ENCODE measurements at regions not wholly inside any gene's neighbourhood (a gene's known extent, or its start where the extent isn't known, plus 50 kb on each side); places are given as distances from the start of the nearest gene placed in this dataset.

GRCh38 chr1:177385760-177386698 lies 215.3 kb downstream of the BRINP2 start:
- no peak for DNase-seq

GRCh38 chr1:177384461-177384860 lies 213.7 kb downstream of the BRINP2 start:
- DNase-seq: no peak

GRCh38 chr1:177383715-177384114 lies 213.0 kb downstream of the BRINP2 start:
- DNase-seq: no peak

GRCh38 chr1:177377866-177378265 lies 207.1 kb downstream of the BRINP2 start:
- no peak for DNase-seq

- DNase-seq: no peak
Measured at GRCh38 chr1:177368255-177368654, 197.5 kb downstream of the BRINP2 start.

- DNase-seq: no peak
Measured at GRCh38 chr1:177366091-177366490, 195.3 kb downstream of the BRINP2 start.

- no peak for DNase-seq
Measured at GRCh38 chr1:177360791-177361190, 190.0 kb downstream of the BRINP2 start.

- no peak for DNase-seq
Measured at GRCh38 chr1:177356674-177357435, 186.1 kb downstream of the BRINP2 start.

GRCh38 chr1:177355575-177355974 lies 184.8 kb downstream of the BRINP2 start:
- peak; percentile 5 for DNase-seq

- no peak for DNase-seq
Measured at GRCh38 chr1:177354247-177354646, 183.5 kb downstream of the BRINP2 start.

- no peak for DNase-seq
Measured at GRCh38 chr1:177351361-177352108, 180.8 kb downstream of the BRINP2 start.

- DNase-seq: no peak
Measured at GRCh38 chr1:177346790-177347359, 176.1 kb downstream of the BRINP2 start.

GRCh38 chr1:177343445-177343844 lies 172.7 kb downstream of the BRINP2 start:
- no peak for DNase-seq

GRCh38 chr1:177341773-177342172 lies 171.0 kb downstream of the BRINP2 start:
- no peak for DNase-seq

- no peak for DNase-seq
Measured at GRCh38 chr1:177340601-177341067, 169.9 kb downstream of the BRINP2 start.

GRCh38 chr1:177338376-177338775 lies 167.6 kb downstream of the BRINP2 start:
- no peak for DNase-seq

GRCh38 chr1:177334903-177335302 lies 164.1 kb downstream of the BRINP2 start:
- no peak for DNase-seq

- DNase-seq: no peak
Measured at GRCh38 chr1:177333936-177334595, 163.3 kb downstream of the BRINP2 start.

All from NCI-H226 (cell line).